HFFc6 (cell line): ENCODE measurements at regions not wholly inside any gene's neighbourhood (a gene's known extent, or its start where the extent isn't known, plus 50 kb on each side); places are given as distances from the start of the nearest gene placed in this dataset.

Experiments
- DNase-seq: peaks from one replicate; pipeline ENCODE4 v3.0.0-alpha.2; 2018
- H3K27ac Mint-ChIP-seq: 2 replicates; pipeline ENCODE4 v1.8.0; 2020; ENCODE audit warnings: mild to moderate bottlenecking, mixed read lengths
- H3K27me3 Mint-ChIP-seq: 2 replicates; pipeline ENCODE4 v1.8.0; 2021; ENCODE audit warnings: mild to moderate bottlenecking, moderate library complexity, mixed read lengths; ENCODE audit not compliant: insufficient read depth
- H3K36me3 Mint-ChIP-seq: 2 replicates; pipeline ENCODE4 v1.8.0; 2021; ENCODE audit warnings: low read depth, mixed read lengths
- H3K4me1 Mint-ChIP-seq: 2 replicates; pipeline ENCODE4 v1.8.0; 2020; ENCODE audit warnings: low read depth, mixed read lengths
- H3K4me3 Mint-ChIP-seq: 2 replicates; pipeline ENCODE4 v1.8.0; 2020; ENCODE audit warnings: mild to moderate bottlenecking, moderate library complexity, mixed read lengths
- H3K9me3 Mint-ChIP-seq: 2 replicates; pipeline ENCODE4 v1.8.0; 2020; ENCODE audit warnings: mild to moderate bottlenecking, mixed read lengths
- CTCF ChIP-seq: fragments of 200-600 bp; sonication (generic); IDR thresholded peaks from 2 replicates; pipeline ENCODE4 v1.5.0; 2021; ENCODE audit warnings: antibody characterized with exemption, mild to moderate bottlenecking

GRCh38 chr9:81489046-81489445 is 200.3 kb downstream of the TLE1 start:
- Mint-ChIP-seq H3K36me3 (peaks cover 4% of the 10 kb centered on the region; the same call in 1 of the 2 replicates), H3K4me1 (peaks cover 35% of the 10 kb centered on the region), H3K4me3 (no peak overlapping the region), H3K27me3 (peaks cover 9% of the 10 kb centered on the region), H3K9me3 (no peaks in the 10 kb centered on the region), H3K27ac (no peak overlapping the region)
- no peak for TF ChIP-seq CTCF
- DNase-seq = no peak

DNA sequence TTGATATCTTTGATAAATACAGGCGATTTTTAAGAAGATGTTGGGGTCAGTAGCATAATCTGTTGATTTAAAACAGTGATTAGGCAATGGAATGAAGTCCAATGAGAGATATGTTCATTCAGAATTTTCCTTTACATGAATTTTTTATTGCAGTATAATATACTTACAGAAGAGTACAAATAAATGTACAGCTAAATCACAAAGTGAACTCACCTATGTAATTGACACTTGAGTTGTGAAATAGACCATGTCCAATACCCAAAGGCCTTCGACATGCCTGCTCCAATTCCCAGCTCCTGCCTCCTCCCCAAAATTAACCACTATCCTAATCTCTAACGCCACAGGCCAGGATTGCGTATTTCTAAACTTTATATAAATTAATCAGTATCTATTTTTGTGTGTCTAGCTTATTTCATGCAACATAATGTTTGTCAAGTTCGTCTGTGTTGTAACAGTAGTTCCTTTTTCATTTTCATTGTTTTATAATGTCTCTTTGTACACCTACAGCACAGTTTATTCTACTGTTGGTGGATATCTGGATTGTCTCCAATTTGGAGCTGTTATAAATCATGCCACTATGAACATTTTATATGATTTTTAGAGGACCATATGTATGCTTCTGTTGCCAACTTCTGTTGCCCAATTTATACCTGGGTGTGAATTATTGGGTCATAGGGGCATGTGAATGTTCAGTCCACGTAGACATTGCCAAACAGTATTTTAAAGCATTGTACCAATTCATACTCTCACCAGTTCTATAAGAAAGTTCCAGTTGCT is 208.3 kb downstream of the TLE1 start:
- Mint-ChIP-seq H3K9me3 (no peaks in the 10 kb centered on the region), H3K27me3 (no peaks in the 10 kb centered on the region; the same call in 1 of the 2 replicates), H3K4me1 (peaks cover 9% of the 10 kb centered on the region), H3K36me3 (no peaks in the 10 kb centered on the region), H3K4me3 (no peak overlapping the region), H3K27ac (no peak overlapping the region)
- no peak for DNase-seq
- no peak for TF ChIP-seq CTCF

DNA sequence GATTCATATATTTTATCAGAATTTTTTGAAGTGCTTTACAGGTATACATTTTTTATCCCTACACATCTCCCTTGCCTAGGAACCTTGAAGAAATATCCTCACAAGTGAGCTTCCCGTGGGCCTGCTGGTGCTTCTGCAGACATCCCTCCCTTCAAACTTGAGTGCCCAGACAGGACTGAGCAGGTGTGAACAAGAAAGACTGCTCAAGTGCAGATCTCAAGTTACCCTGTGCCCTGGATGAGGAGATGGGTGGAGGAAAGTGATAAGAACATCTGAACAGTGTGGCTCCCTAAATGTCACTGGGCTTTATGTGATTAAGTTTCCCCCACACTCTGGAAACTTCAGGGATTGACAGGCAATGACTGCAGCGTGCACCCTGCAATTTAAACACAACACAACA is 209.8 kb downstream of the TLE1 start:
- Mint-ChIP-seq H3K27ac (no peak overlapping the region), H3K9me3 (no peaks in the 10 kb centered on the region), H3K4me1 (peaks cover 9% of the 10 kb centered on the region), H3K36me3 (no peaks in the 10 kb centered on the region), H3K4me3 (no peak overlapping the region), H3K27me3 (no peaks in the 10 kb centered on the region; the same call in 1 of the 2 replicates)
- no peak for DNase-seq
- no peak for TF ChIP-seq CTCF

GRCh38 chr9:81477669-81478068 is 211.7 kb downstream of the TLE1 start:
- H3K36me3 Mint-ChIP-seq = no peaks in the 10 kb centered on the region
- no peak overlapping the region for H3K4me3 Mint-ChIP-seq
- no peak for DNase-seq
- H3K27me3 Mint-ChIP-seq = peaks cover 3% of the 10 kb centered on the region
- no peak for TF ChIP-seq CTCF
- H3K9me3 Mint-ChIP-seq = no peaks in the 10 kb centered on the region
- no peak overlapping the region for H3K27ac Mint-ChIP-seq
- H3K4me1 Mint-ChIP-seq = peaks cover 9% of the 10 kb centered on the region

DNA sequence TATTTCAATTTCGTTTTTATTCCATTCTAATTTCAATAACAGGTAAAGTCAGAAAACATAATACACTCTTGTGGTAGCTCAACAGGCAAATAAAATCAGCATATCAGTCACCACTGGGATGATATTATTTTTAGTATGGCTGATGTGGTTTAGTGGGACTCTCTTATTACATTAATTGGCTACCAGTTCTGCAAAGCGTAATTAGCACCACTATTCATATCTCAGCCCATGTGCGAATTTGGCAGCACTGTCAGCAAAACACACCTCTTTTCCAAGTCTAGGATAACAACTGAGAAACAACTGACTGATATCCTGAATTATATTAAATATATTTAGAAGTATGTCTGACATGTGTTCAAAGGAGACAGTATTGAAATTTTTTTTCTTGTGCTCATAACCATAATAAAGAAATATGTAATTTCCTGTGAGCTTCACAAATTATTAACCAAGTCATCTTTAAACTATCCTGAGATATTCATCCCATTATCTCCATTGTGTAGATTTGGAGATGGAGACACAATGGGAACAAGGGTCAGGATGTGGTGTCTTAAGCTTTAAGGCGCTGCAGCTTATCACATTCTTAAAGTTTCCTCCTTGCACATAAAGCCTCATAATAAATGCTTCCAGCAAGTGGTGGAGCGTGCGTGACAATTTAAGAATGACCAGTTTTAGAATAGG is 212.4 kb downstream of the TLE1 start:
- no peak overlapping the region for H3K4me3 Mint-ChIP-seq
- H3K4me1 Mint-ChIP-seq = peaks cover 9% of the 10 kb centered on the region
- H3K27ac Mint-ChIP-seq = no peak overlapping the region
- no peak for TF ChIP-seq CTCF
- H3K27me3 Mint-ChIP-seq = peaks cover 5% of the 10 kb centered on the region
- no peak for DNase-seq
- H3K9me3 Mint-ChIP-seq = no peaks in the 10 kb centered on the region
- H3K36me3 Mint-ChIP-seq = no peaks in the 10 kb centered on the region
